Fibroblast of villous mesenchyme (primary cell): ENCODE measurements at regions not wholly inside any gene's neighbourhood (a gene's known extent, or its start where the extent isn't known, plus 50 kb on each side); places are given as distances from the start of the nearest gene placed in this dataset.
A peak's percentile ranks its signal among the peaks of the same experiment; 100 is the strongest.

Source experiments
- DNase-seq: peaks from one replicate; pipeline ENCODE4 v3.0.0-alpha.2; 2010; ENCODE audit warnings: low read depth
- H3K4me3 ChIP-seq: 2 replicates; pipeline ENCODE4 v1.5.1; 2011; ENCODE audit warnings: low read depth, mild to moderate bottlenecking, low read length
- TF ChIP-seq, protein P1 (sequence below): IDR thresholded peaks from 2 replicates; pipeline ENCODE4 v1.5.1; 2012; ENCODE audit warnings: low read depth, mild to moderate bottlenecking, low read length; ENCODE audit not compliant: insufficient read depth

DNA sequence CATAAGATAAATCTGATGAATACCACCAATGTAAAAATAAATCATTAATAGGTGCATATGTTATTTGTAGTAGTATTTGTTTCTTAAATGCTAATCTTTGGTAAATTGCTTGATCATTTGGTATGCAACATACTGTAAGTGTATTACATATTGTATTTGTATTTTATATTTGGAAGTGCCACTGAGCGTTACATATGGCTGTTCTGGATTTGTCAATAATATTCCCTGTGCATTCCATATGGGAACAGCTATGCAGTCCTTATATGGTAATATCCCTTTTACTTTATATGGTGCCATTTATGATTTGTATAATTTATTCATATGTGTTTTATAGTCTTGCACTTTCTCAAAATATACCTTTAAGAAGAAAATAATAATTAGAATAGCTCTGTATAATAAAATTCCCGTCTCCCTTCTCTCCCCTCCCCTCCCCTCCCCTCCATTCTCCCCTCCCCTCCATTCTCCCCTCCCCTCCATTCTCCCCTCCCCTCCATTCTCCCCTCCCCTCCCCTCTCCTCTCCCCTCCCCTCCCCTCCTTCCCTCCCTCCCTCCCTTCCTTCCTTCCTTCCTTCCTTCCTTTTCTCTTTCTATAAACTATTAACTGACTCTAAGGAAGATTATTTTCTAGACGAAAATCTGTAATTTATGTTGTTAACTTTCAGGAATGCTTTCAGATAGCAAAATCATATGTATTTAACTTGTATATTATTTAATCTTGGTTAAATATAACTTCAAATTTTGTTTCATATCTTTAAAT, 241.4 kb downstream of the CSNK1G3 start:
- DNase-seq = no peak
- H3K4me3 ChIP-seq = no peak overlapping the region
- TF ChIP-seq, protein P1, sequence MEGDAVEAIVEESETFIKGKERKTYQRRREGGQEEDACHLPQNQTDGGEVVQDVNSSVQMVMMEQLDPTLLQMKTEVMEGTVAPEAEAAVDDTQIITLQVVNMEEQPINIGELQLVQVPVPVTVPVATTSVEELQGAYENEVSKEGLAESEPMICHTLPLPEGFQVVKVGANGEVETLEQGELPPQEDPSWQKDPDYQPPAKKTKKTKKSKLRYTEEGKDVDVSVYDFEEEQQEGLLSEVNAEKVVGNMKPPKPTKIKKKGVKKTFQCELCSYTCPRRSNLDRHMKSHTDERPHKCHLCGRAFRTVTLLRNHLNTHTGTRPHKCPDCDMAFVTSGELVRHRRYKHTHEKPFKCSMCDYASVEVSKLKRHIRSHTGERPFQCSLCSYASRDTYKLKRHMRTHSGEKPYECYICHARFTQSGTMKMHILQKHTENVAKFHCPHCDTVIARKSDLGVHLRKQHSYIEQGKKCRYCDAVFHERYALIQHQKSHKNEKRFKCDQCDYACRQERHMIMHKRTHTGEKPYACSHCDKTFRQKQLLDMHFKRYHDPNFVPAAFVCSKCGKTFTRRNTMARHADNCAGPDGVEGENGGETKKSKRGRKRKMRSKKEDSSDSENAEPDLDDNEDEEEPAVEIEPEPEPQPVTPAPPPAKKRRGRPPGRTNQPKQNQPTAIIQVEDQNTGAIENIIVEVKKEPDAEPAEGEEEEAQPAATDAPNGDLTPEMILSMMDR = no peak

DNA sequence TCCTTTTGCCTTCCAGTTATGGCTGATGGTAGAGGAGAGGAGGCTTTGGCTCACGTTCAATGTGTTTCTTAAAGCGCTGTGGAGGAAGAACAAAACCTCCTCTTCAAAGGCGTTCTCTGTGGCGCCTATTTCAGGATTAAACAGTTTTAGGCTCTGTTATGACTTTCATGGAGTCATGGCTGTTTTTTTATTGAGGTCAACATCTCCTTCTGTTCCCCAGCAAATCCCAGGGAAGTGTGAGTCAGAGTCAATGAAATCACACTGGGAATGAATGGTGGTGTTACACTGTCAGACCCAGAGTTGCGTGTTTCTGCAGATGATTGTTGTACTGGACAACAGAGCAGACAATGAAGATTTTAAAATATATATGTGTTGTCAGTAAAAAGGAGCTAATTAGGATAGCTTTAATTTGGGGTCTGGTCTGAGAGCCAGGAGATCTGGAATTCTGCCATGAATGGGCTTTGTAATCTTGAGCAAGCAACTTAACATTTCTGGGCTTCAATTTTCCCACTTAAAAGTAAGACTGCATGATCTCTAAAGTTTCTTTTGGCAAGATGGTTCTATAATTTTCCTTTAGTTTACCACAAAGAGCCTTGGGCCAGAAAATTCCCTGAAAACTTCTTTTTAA, 240.7 kb downstream of the CSNK1G3 start:
- H3K4me3 ChIP-seq = no peak overlapping the region
- DNase-seq = peak; percentile 88
- TF ChIP-seq, protein P1 = no peak

DNA sequence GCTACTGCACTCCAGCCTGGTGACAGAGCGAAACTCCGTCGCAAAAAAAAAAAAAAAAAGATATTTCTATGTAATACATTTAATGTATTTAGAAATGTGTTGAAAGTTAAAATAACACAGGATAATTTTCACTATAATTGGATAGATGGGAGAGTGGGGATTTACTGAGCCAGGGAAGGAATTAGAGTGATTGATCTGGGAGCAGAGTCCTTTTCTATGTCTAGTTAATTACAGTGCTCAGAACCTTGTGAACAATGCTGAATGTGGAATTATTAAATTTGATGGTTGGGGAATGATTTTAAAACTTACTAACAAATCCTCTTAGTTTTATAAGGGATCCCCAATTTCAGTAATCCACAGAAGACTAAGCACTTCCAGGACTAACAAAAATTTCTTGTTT, 239.7 kb downstream of the CSNK1G3 start:
- DNase-seq = no peak
- H3K4me3 ChIP-seq = no peak overlapping the region
- TF ChIP-seq, protein P1 = no peak

DNA sequence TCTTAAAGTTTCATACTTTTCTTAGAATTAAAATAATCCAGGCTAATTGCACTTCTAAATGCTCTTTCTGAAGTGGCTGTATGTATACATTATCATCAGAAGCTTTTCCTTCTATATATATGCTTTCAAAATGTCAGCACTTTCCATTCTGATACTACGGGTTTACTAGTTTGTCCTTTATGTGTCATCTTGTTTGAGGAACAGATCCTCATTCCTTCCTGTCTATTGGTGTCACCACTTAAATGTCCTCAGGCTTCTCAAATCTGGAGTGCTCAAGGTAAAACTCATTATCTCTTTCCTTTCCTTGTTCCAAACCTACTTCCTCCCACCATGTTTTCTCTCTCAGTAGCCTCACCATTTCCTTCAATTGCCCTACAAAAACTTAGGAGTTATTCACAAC, 236.3 kb downstream of the CSNK1G3 start:
- DNase-seq = no peak
- H3K4me3 ChIP-seq = no peak overlapping the region
- TF ChIP-seq, protein P1 = no peak

DNA sequence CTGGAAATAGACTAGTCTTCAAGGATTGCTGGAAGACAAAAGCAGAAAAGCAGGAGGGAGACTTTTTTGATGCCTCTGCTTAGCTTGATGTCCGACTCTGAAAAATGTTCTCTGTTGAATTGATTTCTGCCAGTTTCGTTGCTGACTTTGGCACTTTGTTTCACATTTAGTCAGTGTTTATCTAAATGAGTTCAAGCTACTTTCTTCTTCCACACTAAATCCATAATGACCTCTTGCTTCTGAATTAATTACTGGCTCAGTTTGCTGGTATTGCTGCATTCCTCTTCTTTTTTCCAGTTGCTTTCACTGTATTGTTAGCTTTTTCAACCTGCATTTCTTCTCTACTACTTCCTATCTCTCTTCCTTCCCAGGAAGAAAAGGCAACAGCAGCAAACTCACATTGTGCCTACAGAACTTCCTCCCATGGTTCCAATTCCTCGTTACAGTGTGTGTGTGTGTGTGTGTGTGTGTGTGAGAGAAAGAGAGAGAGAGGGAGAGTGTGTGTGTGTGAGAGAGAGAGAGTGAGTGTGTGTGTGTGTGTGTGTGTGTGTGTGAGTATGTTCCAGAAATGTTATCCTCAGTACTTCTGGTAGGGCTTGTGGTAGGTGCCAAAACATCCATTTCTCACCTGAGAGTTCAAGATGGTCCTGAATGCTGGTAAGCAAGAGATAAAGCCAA, 234.8 kb downstream of the CSNK1G3 start:
- TF ChIP-seq, protein P1 = no peak
- no peak overlapping the region for H3K4me3 ChIP-seq
- no peak for DNase-seq

DNA sequence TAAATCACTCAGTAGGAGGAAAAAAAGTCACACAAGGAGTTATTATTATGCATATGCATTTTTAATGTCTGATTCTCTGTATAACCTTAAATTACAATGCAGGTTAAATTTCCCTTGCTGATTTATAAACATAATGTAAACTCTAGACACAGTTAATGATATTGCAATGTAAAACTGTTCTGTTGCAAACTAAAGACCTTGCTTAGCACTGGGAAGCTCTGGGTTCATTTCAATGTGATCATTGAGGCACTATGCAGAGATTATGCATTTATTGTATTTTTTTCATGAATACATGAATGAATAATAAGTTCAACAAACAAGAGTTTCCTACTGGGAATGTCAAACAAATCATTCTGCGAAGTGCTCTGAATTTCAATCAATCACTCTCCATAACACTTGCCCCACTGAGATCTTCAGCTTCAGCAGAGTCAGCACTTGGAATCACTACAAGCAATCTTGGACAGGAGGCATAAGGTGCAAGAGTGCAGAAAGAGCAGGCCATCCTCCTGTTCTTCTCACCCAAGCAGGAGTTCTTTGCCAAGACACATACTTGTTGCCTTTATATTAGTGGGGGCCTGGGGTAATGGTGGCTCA, 232.1 kb downstream of the CSNK1G3 start:
- H3K4me3 ChIP-seq = no peak overlapping the region
- TF ChIP-seq, protein P1 = no peak
- DNase-seq = no peak
